GM12873 (cell line): ENCODE measurements at regions not wholly inside any gene's neighbourhood (a gene's known extent, or its start where the extent isn't known, plus 50 kb on each side); places are given as distances from the start of the nearest gene placed in this dataset.

Experiments used
- CTCF ChIP-seq: IDR thresholded peaks from 2 replicates; pipeline ENCODE4 v1.5.1; 2012; ENCODE audit warnings: low read depth, mild to moderate bottlenecking, moderate library complexity, low read length, control low read depth; ENCODE audit not compliant: insufficient read depth; ENCODE audit errors: missing control alignments

DNA sequence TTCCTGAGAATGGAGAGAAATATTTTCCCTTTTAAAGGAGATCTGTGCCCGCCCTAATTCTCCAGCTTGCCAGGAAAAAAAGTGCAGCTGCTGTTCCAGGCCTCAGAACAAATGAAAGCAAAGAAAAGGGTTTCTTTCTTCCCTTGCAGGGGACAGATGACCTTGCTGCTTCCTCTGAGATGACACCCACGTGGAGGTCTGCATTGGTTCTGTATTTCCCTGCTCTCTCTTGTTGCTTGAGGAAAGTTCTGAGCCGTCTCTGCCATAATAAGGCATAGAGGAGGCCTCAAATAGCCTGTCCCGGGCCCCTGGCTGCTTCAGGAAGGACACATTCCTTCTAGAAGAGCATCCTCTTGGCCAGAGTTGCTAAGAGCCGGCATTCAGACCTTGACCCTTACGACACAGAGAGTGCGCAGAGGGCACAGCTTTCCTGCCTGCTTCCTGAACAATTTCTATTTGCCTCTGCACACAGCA, 501.8 kb upstream of the SULF2 start:
- TF ChIP-seq CTCF: no peak

DNA sequence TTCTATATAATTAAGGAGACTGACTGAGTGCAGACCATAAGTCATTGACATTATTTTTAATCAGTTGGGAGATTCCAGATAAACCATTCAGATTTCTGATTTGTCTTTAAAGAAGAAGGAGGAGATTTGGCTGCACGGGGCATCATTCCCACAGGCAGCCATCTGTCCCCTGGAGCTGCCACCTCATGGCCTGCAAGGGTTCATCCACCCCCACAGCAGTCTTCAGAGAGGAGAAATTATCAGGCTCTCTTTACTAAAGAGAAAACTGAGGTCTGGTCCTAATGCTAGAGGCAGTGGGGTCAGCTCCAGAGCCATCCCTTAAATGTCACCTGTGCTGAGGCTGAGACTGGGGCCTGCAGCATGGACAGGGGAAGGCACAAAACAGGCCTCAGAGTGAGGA, 501.3 kb upstream of the SULF2 start:
- TF ChIP-seq CTCF: no peak

DNA sequence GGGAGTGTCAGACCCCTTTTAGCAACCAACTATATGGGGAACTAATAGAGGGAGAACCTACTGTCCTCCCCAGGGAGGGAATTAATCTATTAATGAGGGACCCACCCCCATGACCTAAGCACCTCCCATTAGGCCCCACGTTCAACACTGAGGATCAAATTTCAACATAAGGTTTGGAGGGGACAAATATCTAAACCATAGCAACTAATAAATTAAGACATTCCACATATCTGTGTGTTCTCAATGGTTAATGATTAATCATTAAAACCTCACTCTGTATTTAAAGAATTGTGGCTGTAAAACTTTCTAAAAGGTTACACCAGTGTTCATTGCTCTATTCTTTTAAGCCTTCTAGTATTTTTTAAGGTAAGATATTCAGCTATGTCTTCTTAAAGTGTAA, 500.4 kb upstream of the SULF2 start:
- no peak for TF ChIP-seq CTCF

GRCh38 chr20:48284837-48285236, 499.6 kb upstream of the SULF2 start:
- TF ChIP-seq CTCF: no peak

DNA sequence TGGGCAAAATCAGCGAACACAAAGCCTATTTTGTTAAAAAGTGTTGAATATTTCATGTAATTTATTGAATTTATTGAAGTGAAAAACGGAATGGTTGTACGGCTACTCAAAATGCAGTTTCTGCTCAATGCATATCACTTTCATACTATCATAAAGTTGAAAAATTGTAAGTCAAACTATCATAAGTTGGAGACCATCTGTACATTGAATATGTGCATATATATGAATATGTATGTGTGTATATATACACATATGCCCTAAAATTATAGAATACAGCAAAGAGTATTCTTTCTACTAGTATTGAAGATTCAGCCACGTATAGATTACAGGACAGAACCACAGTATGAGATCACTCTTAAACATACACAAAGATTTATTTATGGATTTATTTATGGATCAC, 499.0 kb upstream of the SULF2 start:
- no peak for TF ChIP-seq CTCF

DNA sequence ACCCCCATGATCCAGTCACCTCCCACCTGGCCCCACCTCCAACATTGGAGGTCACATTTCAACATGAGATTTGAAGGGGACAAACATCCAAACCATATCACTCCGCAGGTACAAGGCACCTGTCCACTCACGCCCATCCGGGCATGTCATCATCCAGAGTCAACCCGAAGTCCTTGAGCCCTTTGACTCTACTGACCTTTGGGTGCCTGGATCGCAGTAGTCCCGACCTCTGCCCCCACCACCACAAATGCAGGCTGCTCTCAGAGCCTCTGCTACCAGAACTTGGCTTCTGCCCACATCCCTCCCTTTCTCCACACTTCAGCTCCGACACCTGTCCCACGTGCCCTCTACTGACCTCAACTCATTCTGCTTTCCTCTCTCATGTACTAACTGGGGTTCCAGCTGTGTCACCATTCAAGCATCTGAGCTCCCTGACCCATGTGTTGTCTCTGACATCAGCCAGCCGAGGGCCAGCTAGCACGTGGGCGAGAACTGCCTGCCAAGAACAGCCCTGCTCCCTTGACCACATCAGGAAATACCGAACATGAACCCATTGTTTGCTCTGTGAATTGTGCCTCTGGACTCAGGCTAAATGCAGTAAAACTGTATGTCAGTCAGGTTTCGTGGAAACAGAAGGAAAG, 498.3 kb upstream of the SULF2 start:
- TF ChIP-seq CTCF: no peak

GRCh38 chr20:48282591-48283228, 497.4 kb upstream of the SULF2 start:
- no peak for TF ChIP-seq CTCF
